ENCODE measurements at regions not wholly inside any gene's neighbourhood (a gene's known extent, or its start where the extent isn't known, plus 50 kb on each side); places are given as distances from the start of the nearest gene placed in this dataset.

GRCh38 chr4:106764774-106765173 is 271.3 kb downstream of the DKK2 start:
- DNase-seq: no peak

GRCh38 chr4:106762666-106763443 is 273.3 kb downstream of the DKK2 start:
- no peak for DNase-seq

- no peak for DNase-seq
Measured at GRCh38 chr4:106753426-106753825, 282.7 kb downstream of the DKK2 start.

- DNase-seq: no peak
Measured at GRCh38 chr4:106746451-106746850, 289.7 kb downstream of the DKK2 start.

GRCh38 chr4:106738121-106738520 is 298.0 kb downstream of the DKK2 start:
- DNase-seq: no peak

- DNase-seq: no peak
Measured at GRCh38 chr4:106718548-106718947, 317.6 kb downstream of the DKK2 start.

- DNase-seq: no peak
Measured at GRCh38 chr4:106717091-106717490, 319.0 kb downstream of the DKK2 start.

GRCh38 chr4:106715825-106716224 is 320.3 kb downstream of the DKK2 start:
- DNase-seq: no peak

GRCh38 chr4:106708464-106708816 is 327.7 kb downstream of the DKK2 start:
- peak; percentile 10 for DNase-seq

GRCh38 chr4:106707776-106708463 is 328.2 kb downstream of the DKK2 start:
- peak; percentile 75 for DNase-seq

GRCh38 chr4:106704253-106704870 is 331.8 kb downstream of the DKK2 start:
- no peak for DNase-seq

- no peak for DNase-seq
Measured at GRCh38 chr4:106700321-106700720, 331.7 kb upstream of the GIMD1 start.

GRCh38 chr4:106698621-106699195 is 330.1 kb upstream of the GIMD1 start:
- DNase-seq: no peak

- no peak for DNase-seq
Measured at GRCh38 chr4:106695501-106696262, 327.1 kb upstream of the GIMD1 start.

- peak; percentile 53 for DNase-seq
Measured at GRCh38 chr4:106694232-106694631, 325.7 kb upstream of the GIMD1 start.

GRCh38 chr4:106691749-106692148 is 323.2 kb upstream of the GIMD1 start:
- no peak for DNase-seq

GRCh38 chr4:106690487-106690886 is 321.9 kb upstream of the GIMD1 start:
- DNase-seq: peak; percentile 78

- DNase-seq: no peak
Measured at GRCh38 chr4:106687026-106687425, 318.4 kb upstream of the GIMD1 start.

- no peak for DNase-seq
Measured at GRCh38 chr4:106681381-106681921, 312.9 kb upstream of the GIMD1 start.

GRCh38 chr4:106679063-106679462 is 310.5 kb upstream of the GIMD1 start:
- DNase-seq: no peak

- DNase-seq: no peak
Measured at GRCh38 chr4:106677213-106677612, 308.6 kb upstream of the GIMD1 start.

- DNase-seq: peak; percentile 96
Measured at GRCh38 chr4:106676173-106676921, 307.8 kb upstream of the GIMD1 start.

Measured in GF-D8 (cell line).